Body of pancreas (tissue), 4 donors: ENCODE measurements at regions not wholly inside any gene's neighbourhood (a gene's known extent, or its start where the extent isn't known, plus 50 kb on each side); places are given as distances from the start of the nearest gene placed in this dataset.

Experiments used
- ATAC-seq: fragments of 150-250 bp; one replicate; pipeline ENCODE4 v1.9.1; 2016
- DNase-seq, 4 donors: peaks; one replicate each; pipeline ENCODE4 v3.0.0-alpha.2; 2019
- H3K27ac ChIP-seq, 4 donors: fragments of 200-600 bp; sonication (generic); 1 replicate in 3 of 4; 2 replicates in 1 of 4; pipeline versions ENCODE4 v1.5.1 to v1.6.1; 2016 to 2019; ENCODE audit warnings: mild to moderate bottlenecking in 1 of 4, mixed read lengths in 1 of 4, moderate library complexity in 1 of 4
- H3K27me3 ChIP-seq, 2 donors: fragments of 200-600 bp; sonication (generic); one replicate each; pipeline ENCODE4 v1.6.0; 2016; ENCODE audit warnings: mild to moderate bottlenecking in 1 of 2
- H3K36me3 ChIP-seq, 2 donors: fragments of 200-600 bp; sonication (generic); replicated peaks in 1 of 2; 2 replicates each; pipeline ENCODE4 v1.5.1; 2016; ENCODE audit warnings: low read depth in 2 of 2; ENCODE audit not compliant: insufficient read depth in 1 of 2
- H3K4me1 ChIP-seq: fragments of 200-600 bp; sonication (generic); one replicate; pipeline ENCODE4 v1.6.0; 2016
- H3K4me3 ChIP-seq, 2 donors: fragments of 200-600 bp; sonication (generic); 1 replicate in 1 of 2; 2 replicates in 1 of 2; pipeline ENCODE4 v1.5.1; 2016 to 2019
- H3K9me3 ChIP-seq, 3 donors: fragments of 200-600 bp; sonication (generic); 1 replicate in 2 of 3; 2 replicates in 1 of 3; pipeline ENCODE4 v1.5.1; 2016
- POLR2A ChIP-seq, 3 donors: fragments of 450-650 bp; IDR thresholded peaks; one replicate each; pipeline ENCODE4 v1.6.1; 2016; ENCODE audit warnings: antibody characterized with exemption in 3 of 3, mild to moderate bottlenecking in 2 of 3
- WGBS, 2 donors: methylation state at CpG; one replicate each; pipeline ENCODE4 v1.1.5; 2017; 5-methylcytosine and 5-hydroxymethylcytosine counted together
- intact Hi-C: fragments of 100-400 bp; cut with DNase I; formaldehyde crosslinking; loops from one replicate; pipeline ENCODE4 v1.15.1; 2023
- TF ChIP-seq, protein P1 (sequence below), 7 experiments: fragments of 450-650 bp in 4 of 7; fragments of 200-600 bp in 3 of 7; sonication (generic) in 3 of 7; IDR thresholded peaks; one replicate each; pipeline ENCODE4 v1.5.1; 2016 to 2019; ENCODE audit warnings: antibody characterized with exemption in 7 of 7

DNA sequence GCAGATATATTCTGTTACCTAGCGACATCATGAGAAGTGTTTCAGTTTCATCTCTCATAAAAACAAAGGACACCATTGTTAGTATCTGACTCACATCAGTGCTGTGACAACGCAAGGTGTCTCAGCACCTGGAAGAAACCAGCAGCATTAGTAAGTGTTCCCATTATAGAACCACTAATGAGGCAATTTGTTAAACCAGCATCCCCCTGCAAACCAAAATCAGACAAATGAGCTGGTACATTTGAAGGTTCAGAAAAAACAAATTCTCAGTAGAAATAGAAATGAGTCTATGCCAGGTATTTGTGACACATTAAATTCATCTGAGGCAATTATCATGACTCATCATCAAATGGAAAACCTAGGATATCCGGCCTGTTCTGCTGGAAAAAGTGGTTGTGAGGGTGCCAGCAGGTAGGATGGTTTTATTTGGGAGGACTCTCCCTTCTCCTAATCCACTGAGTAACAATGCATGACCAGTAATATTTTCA is 151.7 kb downstream of the TMEM200A start:
- DNase-seq (no peak), ATAC-seq (no peak)
- 54 to 55% methylated on average over 3 of the region's 3 CpGs for WGBS, 2 donors
- no peaks in the 10 kb centered on the region for H3K27me3 ChIP-seq
- H3K9me3 ChIP-seq, result no peaks in the 10 kb centered on the region
- intact Hi-C loops, result no loop called here
- H3K4me3 ChIP-seq, result no peak overlapping the region
- TF ChIP-seq, protein P1, sequence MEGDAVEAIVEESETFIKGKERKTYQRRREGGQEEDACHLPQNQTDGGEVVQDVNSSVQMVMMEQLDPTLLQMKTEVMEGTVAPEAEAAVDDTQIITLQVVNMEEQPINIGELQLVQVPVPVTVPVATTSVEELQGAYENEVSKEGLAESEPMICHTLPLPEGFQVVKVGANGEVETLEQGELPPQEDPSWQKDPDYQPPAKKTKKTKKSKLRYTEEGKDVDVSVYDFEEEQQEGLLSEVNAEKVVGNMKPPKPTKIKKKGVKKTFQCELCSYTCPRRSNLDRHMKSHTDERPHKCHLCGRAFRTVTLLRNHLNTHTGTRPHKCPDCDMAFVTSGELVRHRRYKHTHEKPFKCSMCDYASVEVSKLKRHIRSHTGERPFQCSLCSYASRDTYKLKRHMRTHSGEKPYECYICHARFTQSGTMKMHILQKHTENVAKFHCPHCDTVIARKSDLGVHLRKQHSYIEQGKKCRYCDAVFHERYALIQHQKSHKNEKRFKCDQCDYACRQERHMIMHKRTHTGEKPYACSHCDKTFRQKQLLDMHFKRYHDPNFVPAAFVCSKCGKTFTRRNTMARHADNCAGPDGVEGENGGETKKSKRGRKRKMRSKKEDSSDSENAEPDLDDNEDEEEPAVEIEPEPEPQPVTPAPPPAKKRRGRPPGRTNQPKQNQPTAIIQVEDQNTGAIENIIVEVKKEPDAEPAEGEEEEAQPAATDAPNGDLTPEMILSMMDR (IDR thresholded peaks at IDR 0.05), result no peak
- no peak for TF ChIP-seq POLR2A (IDR thresholded peaks at IDR 0.05)
- H3K27ac ChIP-seq, result no peak overlapping the region
- H3K36me3 ChIP-seq, result no peaks in the 10 kb centered on the region
- no peaks in the 10 kb centered on the region for H3K4me1 ChIP-seq

DNA sequence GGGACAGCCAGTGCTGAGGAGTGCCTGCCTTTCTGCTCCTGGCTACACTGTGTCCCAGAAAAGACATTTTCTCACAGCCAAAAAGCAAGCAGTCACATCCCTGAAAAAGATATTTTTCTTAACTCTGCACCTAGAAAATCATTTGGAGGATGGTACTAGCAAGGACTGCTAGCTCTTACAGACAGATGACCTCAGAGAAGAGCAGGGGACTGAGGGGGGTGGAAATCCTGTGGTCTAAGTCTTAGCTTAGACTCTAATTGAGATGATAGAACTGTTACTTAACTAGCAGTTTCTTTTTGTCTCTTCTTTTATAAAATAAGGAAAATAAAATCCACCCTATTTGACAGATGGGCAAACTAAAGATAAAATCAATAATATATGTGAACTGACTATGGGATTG is 152.8 kb downstream of the TMEM200A start:
- intact Hi-C loops, result no loop called here
- TF ChIP-seq, protein P1 (IDR thresholded peaks at IDR 0.05), result no peak
- TF ChIP-seq POLR2A (IDR thresholded peaks at IDR 0.05), result no peak
- Histone ChIP-seq H3K27ac (no peak overlapping the region), H3K36me3 (no peaks in the 10 kb centered on the region), H3K4me1 (no peaks in the 10 kb centered on the region), H3K9me3 (no peaks in the 10 kb centered on the region), H3K27me3 (no peaks in the 10 kb centered on the region), H3K4me3 (no peak overlapping the region)
- DNase-seq (no peak), ATAC-seq (no peak)

DNA sequence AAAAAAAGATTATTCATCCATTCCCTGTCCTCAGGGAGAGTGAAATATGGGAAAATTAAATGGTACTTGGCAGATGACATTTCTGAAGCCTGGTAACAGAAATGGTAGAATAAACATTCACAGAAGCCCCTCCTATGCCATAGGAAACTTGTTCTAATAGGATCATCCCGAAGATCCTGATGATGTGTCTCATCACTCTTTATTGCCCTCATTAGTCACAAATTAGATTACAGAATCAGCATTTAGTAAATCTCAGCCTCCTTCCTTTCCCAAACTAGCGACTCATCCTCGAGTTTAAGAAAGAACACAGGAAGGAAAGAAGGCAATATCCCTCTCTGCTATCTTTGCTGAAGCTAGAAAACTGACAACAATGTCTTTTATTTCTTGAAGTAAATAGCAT is 154.4 kb downstream of the TMEM200A start:
- no peak overlapping the region for H3K4me3 ChIP-seq
- no peak for DNase-seq
- no peak for TF ChIP-seq POLR2A (IDR thresholded peaks at IDR 0.05)
- TF ChIP-seq, protein P1 (IDR thresholded peaks at IDR 0.05), result no peak
- ATAC-seq, result no peak
- H3K27ac ChIP-seq, result no peak overlapping the region
- WGBS, 2 donors, result 40 to 55% methylated on average over 3 of the region's 3 CpGs
- intact Hi-C loops, result no loop called here
- H3K27me3 ChIP-seq, result no peaks in the 10 kb centered on the region
- no peaks in the 10 kb centered on the region for H3K9me3 ChIP-seq
- H3K36me3 ChIP-seq, result no peaks in the 10 kb centered on the region
- H3K4me1 ChIP-seq, result no peaks in the 10 kb centered on the region

DNA sequence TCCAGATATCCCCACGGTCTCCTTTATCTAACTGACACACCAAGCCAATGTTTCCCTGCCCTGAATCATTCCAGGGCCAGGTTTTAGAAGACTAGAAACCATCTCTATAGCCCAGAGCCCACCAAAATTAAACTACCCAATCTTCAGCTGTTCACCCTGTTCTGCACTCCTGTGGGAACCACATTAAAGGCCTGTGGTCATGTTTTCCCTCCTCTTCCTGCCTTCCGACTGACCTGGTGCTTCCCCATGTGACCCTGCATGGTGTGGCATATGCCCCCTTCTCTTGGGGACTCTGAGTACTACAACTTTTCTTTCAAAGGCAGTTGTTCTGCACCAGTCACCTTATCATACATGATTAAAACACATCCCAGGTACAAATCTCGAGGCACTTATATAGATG is 155.0 kb downstream of the TMEM200A start:
- WGBS, 2 donors, result 50 to 62% methylated on average over 3 of the region's 3 CpGs
- Histone ChIP-seq H3K27me3 (no peaks in the 10 kb centered on the region), H3K4me3 (no peak overlapping the region), H3K27ac (no peak overlapping the region), H3K4me1 (no peaks in the 10 kb centered on the region), H3K9me3 (no peaks in the 10 kb centered on the region), H3K36me3 (no peaks in the 10 kb centered on the region)
- no peak for ATAC-seq
- DNase-seq, result no peak
- intact Hi-C loops, result no loop called here
- TF ChIP-seq, protein P1 (IDR thresholded peaks at IDR 0.05), result no peak
- no peak for TF ChIP-seq POLR2A (IDR thresholded peaks at IDR 0.05)

DNA sequence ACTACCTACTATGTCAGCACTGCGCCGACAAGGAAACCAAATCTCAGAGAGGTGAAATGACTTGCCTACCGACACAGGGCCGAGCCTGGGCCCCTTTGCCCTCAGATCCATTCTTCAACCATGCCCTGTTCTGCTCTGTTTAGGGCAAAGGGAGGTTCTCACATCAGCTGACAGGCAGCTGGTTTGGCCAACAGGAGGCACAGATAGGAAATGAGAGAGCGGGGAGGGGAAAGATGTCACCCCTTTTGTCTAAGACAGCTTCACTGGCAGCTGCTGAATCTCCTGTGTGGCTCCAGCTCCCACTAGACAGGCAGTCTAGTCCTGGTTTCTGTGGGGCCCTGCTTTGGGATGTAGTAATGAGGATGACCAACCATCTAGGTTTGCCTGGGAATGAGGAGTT is 158.7 kb downstream of the TMEM200A start:
- Histone ChIP-seq H3K9me3 (no peaks in the 10 kb centered on the region), H3K4me3 (no peak overlapping the region), H3K36me3 (no peaks in the 10 kb centered on the region), H3K27me3 (no peaks in the 10 kb centered on the region), H3K4me1 (no peaks in the 10 kb centered on the region), H3K27ac (no peak overlapping the region)
- no peak for ATAC-seq
- DNase-seq, result no peak
- no peak for TF ChIP-seq POLR2A (IDR thresholded peaks at IDR 0.05)
- TF ChIP-seq, protein P1 (IDR thresholded peaks at IDR 0.05), result no peak
- 54 to 79% methylated on average over 5 of the region's 5 CpGs for WGBS, 2 donors
- intact Hi-C loops, result no loop called here
